ENCODE measurements at regions not wholly inside any gene's neighbourhood (a gene's known extent, or its start where the extent isn't known, plus 50 kb on each side); places are given as distances from the start of the nearest gene placed in this dataset.

DNA sequence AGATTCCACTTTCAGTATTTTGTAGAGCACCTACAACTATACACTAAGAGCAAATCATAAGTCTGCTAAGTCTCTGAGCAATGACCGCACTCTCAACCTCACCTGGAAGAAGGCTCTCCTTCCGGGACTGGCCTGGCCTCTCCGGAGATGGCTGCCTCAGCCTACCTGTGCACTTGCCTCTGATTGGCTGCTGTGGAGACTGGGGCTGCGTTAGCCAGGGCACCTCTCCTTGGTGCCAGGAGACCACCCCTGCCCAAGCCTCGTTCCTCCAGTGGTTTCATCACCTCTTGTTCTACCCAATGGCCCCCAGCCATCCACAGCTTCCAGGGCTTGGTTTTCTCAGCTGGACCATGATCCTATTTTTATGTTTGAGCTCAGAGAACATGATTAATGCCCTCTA lies 64.7 kb upstream of the JDP2 start:
- H4K20me1 ChIP-seq (ENCODE audit: insufficient read depth, low read length): no peaks in the 10 kb centered on the region
- H3K4me1 ChIP-seq (ENCODE audit: insufficient read depth, low read length, poor library complexity, severe bottlenecking): no peaks in the 10 kb centered on the region
- H3K9me3 ChIP-seq (ENCODE audit: low read length): no peaks in the 10 kb centered on the region
- no peak overlapping the region for H3K4me3 ChIP-seq (ENCODE audit: low read depth, low read length, poor library complexity, severe bottlenecking)
- no peak overlapping the region for H3K27ac ChIP-seq (ENCODE audit: low read depth, low read length, poor library complexity, severe bottlenecking)
- DNase-seq (ENCODE audit: low spot score): no peak
- H3K9me2 ChIP-seq (ENCODE audit: insufficient read depth, low read length): no peaks in the 10 kb centered on the region
- H2AFZ ChIP-seq (ENCODE audit: low read length): no peak overlapping the region
- ChIA-PET CTCF (ENCODE audit: unreplicated experiment) (no interaction called here), POLR2A (interaction anchor here (0.5 kb wide), 1 partner anchor 1620 kb away, joined by 5 read pairs; no protein-coding TSS in a partner anchor)
- intact Hi-C loops (cut with micrococcal nuclease; ENCODE audit: unreplicated experiment): no loop called here
- H3K36me3 ChIP-seq (ENCODE audit: insufficient read depth, low read length): no peaks in the 10 kb centered on the region
- no TSS peak for BruUV-seq (replicated peaks)
- no peak for TF ChIP-seq EZH2phosphoT487 (IDR thresholded peaks at IDR 0.05; ENCODE audit: borderline replicate concordance, low read depth, low read length)
- TF ChIP-seq, protein P1, sequence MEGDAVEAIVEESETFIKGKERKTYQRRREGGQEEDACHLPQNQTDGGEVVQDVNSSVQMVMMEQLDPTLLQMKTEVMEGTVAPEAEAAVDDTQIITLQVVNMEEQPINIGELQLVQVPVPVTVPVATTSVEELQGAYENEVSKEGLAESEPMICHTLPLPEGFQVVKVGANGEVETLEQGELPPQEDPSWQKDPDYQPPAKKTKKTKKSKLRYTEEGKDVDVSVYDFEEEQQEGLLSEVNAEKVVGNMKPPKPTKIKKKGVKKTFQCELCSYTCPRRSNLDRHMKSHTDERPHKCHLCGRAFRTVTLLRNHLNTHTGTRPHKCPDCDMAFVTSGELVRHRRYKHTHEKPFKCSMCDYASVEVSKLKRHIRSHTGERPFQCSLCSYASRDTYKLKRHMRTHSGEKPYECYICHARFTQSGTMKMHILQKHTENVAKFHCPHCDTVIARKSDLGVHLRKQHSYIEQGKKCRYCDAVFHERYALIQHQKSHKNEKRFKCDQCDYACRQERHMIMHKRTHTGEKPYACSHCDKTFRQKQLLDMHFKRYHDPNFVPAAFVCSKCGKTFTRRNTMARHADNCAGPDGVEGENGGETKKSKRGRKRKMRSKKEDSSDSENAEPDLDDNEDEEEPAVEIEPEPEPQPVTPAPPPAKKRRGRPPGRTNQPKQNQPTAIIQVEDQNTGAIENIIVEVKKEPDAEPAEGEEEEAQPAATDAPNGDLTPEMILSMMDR (conservative IDR thresholded peaks at IDR 0.05; ENCODE audit: low read length): no peak
- H3K4me2 ChIP-seq (ENCODE audit: low read length): no peak overlapping the region
- no peaks in the 10 kb centered on the region for H3K79me2 ChIP-seq (ENCODE audit: insufficient read depth, low read depth, low read length)

DNA sequence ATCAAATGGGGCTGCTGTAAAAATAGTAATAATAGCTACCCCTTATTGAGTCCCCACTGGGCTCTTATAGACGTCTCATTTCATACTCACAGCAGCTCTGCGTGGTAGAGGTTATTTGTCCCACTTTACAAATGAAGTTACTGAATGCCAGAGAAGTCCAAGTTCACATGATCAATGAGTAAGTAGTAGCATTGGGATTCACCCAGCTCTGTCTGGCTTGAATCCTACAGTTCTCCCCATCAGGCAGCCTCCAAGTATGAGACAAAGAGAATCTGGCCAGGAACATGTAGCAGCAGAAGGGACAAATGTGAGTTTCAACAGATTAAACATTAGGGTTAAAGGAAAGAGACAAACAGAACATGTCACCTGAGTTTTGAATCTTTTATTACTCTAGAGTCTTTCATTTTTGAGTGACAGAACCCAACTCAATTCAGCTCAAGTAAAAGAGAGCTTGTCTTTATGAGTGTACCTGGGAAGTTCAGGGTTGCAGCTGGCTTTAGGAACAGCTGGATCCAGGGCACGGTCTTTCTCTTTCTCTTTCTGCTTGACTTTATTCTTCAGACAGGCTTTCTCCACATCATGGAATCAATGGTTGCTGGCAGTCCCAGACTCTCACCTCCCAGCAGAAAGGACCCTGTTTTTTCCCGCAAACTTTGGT lies 64.1 kb upstream of the JDP2 start:
- ChIA-PET POLR2A (interaction anchor here (0.5 to 1.3 kb wide), 2 partner anchors 105 to 1620 kb away, joined by 3 to 5 read pairs; no protein-coding TSS in a partner anchor), CTCF (ENCODE audit: unreplicated experiment) (interaction anchor here (0.8 kb wide), 1 partner anchor 35 kb away, joined by 3 read pairs; no protein-coding TSS in a partner anchor)
- no peak for DNase-seq (ENCODE audit: low spot score)

DNA sequence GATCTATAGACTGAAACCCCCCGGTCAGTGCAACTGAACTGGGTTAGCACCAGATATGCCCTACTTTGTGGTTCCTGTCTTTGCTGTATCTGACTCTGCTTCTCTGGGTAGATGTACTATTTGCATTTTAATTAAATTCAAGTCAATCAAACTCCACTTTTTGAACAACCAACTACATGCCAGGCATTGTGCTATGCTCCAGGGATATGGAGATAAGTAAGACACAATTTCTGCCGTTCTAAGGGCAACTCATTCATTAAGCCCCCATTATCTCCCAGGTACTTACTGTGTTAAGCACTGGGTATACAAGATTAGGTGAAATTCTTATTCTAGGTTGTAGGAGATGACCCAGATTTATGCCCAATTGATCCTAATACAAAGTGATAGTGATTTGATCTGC lies 62.7 kb upstream of the JDP2 start:
- no peak overlapping the region for H3K27ac ChIP-seq (ENCODE audit: low read depth, low read length, poor library complexity, severe bottlenecking)
- DNase-seq (ENCODE audit: low spot score): no peak
- no peaks in the 10 kb centered on the region for H3K9me2 ChIP-seq (ENCODE audit: insufficient read depth, low read length)
- H3K4me1 ChIP-seq (ENCODE audit: insufficient read depth, low read length, poor library complexity, severe bottlenecking): no peaks in the 10 kb centered on the region
- ChIA-PET CTCF (ENCODE audit: unreplicated experiment) (no interaction called here), POLR2A (no interaction called here)
- H4K20me1 ChIP-seq (ENCODE audit: insufficient read depth, low read length): no peaks in the 10 kb centered on the region
- no peak overlapping the region for H2AFZ ChIP-seq (ENCODE audit: low read length)
- H3K4me3 ChIP-seq (ENCODE audit: low read depth, low read length, poor library complexity, severe bottlenecking): no peak overlapping the region
- H3K4me2 ChIP-seq (ENCODE audit: low read length): no peak overlapping the region
- intact Hi-C loops (cut with micrococcal nuclease; ENCODE audit: unreplicated experiment): no loop called here
- H3K79me2 ChIP-seq (ENCODE audit: insufficient read depth, low read depth, low read length): no peaks in the 10 kb centered on the region
- TF ChIP-seq, protein P1 (conservative IDR thresholded peaks at IDR 0.05; ENCODE audit: low read length): no peak
- TF ChIP-seq EZH2phosphoT487 (IDR thresholded peaks at IDR 0.05; ENCODE audit: borderline replicate concordance, low read depth, low read length): no peak
- no TSS peak for BruUV-seq (replicated peaks)
- no peaks in the 10 kb centered on the region for H3K36me3 ChIP-seq (ENCODE audit: insufficient read depth, low read length)
- H3K9me3 ChIP-seq (ENCODE audit: low read length): no peaks in the 10 kb centered on the region

More for the DNA sequence above, 64.1 kb upstream of the JDP2 start:
- Histone ChIP-seq H3K4me2 (ENCODE audit: low read length) (no peak overlapping the region), H3K4me1 (ENCODE audit: insufficient read depth, low read length, poor library complexity, severe bottlenecking) (no peaks in the 10 kb centered on the region), H3K9me3 (ENCODE audit: low read length) (no peaks in the 10 kb centered on the region), H3K36me3 (ENCODE audit: insufficient read depth, low read length) (no peaks in the 10 kb centered on the region), H3K9me2 (ENCODE audit: insufficient read depth, low read length) (no peaks in the 10 kb centered on the region), H3K27ac (ENCODE audit: low read depth, low read length, poor library complexity, severe bottlenecking) (no peak overlapping the region), H3K79me2 (ENCODE audit: insufficient read depth, low read depth, low read length) (no peaks in the 10 kb centered on the region), H2AFZ (ENCODE audit: low read length) (no peak overlapping the region), H3K4me3 (ENCODE audit: low read depth, low read length, poor library complexity, severe bottlenecking) (no peak overlapping the region), H4K20me1 (ENCODE audit: insufficient read depth, low read length) (no peaks in the 10 kb centered on the region)
- no TSS peak for BruUV-seq (replicated peaks)
- intact Hi-C loops (cut with micrococcal nuclease; ENCODE audit: unreplicated experiment): no loop called here
- no peak for TF ChIP-seq EZH2phosphoT487 (IDR thresholded peaks at IDR 0.05; ENCODE audit: borderline replicate concordance, low read depth, low read length)
- TF ChIP-seq, protein P1 (conservative IDR thresholded peaks at IDR 0.05; ENCODE audit: low read length): no peak
